ENCODE measurements at regions not wholly inside any gene's neighbourhood (a gene's known extent, or its start where the extent isn't known, plus 50 kb on each side); places are given as distances from the start of the nearest gene placed in this dataset.

- H3K36me3 ChIP-seq (ENCODE audit: low read length): no peaks in the 10 kb centered on the region
- H3K4me3 ChIP-seq (ENCODE audit: insufficient read depth, low read length, poor library complexity, severe bottlenecking): no peak overlapping the region
- H3K9me2 ChIP-seq (replicated peaks; ENCODE audit: insufficient read depth, low read length): no peaks in the 10 kb centered on the region
- H4K20me1 ChIP-seq (ENCODE audit: low read depth, low read length): no peaks in the 10 kb centered on the region
- no peak overlapping the region for H3K4me2 ChIP-seq (ENCODE audit: low read depth, low read length, poor library complexity, severe bottlenecking)
- H3K9ac ChIP-seq (ENCODE audit: low read length): no peak overlapping the region
- H3K27ac ChIP-seq (ENCODE audit: low read depth, low read length): no peak overlapping the region
- H3K79me2 ChIP-seq (ENCODE audit: insufficient read depth, low read length): no peaks in the 10 kb centered on the region
- TF ChIP-seq, protein P1, sequence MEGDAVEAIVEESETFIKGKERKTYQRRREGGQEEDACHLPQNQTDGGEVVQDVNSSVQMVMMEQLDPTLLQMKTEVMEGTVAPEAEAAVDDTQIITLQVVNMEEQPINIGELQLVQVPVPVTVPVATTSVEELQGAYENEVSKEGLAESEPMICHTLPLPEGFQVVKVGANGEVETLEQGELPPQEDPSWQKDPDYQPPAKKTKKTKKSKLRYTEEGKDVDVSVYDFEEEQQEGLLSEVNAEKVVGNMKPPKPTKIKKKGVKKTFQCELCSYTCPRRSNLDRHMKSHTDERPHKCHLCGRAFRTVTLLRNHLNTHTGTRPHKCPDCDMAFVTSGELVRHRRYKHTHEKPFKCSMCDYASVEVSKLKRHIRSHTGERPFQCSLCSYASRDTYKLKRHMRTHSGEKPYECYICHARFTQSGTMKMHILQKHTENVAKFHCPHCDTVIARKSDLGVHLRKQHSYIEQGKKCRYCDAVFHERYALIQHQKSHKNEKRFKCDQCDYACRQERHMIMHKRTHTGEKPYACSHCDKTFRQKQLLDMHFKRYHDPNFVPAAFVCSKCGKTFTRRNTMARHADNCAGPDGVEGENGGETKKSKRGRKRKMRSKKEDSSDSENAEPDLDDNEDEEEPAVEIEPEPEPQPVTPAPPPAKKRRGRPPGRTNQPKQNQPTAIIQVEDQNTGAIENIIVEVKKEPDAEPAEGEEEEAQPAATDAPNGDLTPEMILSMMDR (IDR thresholded peaks at IDR 0.05; ENCODE audit: insufficient read depth, low read length, poor library complexity, severe bottlenecking): no peak
- no peak for TF ChIP-seq EZH2phosphoT487 (conservative IDR thresholded peaks at IDR 0.05; ENCODE audit: low read length)
- no peaks in the 10 kb centered on the region for H3K9me3 ChIP-seq (ENCODE audit: insufficient read depth, low read length)
- H2AFZ ChIP-seq (ENCODE audit: low read depth, low read length, severe bottlenecking): no peak overlapping the region
- no peaks in the 10 kb centered on the region for H3F3A ChIP-seq (ENCODE audit: insufficient read depth)
- no peaks in the 10 kb centered on the region for H3K27me3 ChIP-seq (ENCODE audit: low read length)
Measured at GRCh38 chr3:18047052-18047451, 304.6 kb upstream of the TBC1D5 start.

DNA sequence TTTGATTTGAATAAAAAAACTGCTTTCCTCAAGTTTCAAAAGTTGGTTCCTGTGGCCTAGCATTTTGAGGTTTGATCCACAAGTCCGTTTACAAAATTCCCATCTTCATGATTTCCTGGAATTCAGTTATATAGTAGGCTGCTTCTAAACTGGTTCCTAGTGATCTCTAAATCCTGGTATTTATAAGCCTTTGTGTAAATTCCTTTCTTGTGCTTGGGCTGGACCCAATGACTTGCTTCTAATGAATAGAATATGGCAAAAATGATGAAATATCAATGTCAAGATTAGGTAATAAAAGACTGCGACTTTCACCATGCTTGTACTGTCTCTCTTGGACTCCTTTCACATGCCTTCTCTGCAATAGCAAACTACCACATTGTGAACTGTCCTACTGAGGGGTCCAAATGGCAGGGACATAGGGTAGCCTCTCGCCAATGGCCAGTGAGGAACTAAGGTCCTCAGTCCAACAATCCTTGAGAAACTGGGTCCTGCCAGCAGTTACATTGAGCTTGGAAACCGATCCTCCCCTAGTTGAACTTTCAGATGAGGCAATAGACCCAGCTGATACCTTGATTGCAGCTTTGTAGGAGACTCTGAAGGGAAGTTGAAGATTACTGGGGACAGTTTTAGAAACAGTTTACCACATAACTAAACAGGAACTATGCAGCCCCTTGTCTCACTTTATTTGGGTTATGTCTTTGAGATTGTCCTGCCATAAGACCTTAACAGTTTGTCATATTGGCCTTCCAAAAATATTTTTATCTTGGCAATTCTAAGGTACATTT, 303.9 kb upstream of the TBC1D5 start:
- H3K9ac ChIP-seq (ENCODE audit: low read length): no peak overlapping the region
- H3K27me3 ChIP-seq (ENCODE audit: low read length): no peaks in the 10 kb centered on the region
- H3K27ac ChIP-seq (ENCODE audit: low read depth, low read length): no peak overlapping the region
- H2AFZ ChIP-seq (ENCODE audit: low read depth, low read length, severe bottlenecking): no peak overlapping the region
- H3K4me3 ChIP-seq (ENCODE audit: insufficient read depth, low read length, poor library complexity, severe bottlenecking): no peak overlapping the region
- no peaks in the 10 kb centered on the region for H3F3A ChIP-seq (ENCODE audit: insufficient read depth)
- H3K36me3 ChIP-seq (ENCODE audit: low read length): no peaks in the 10 kb centered on the region
- TF ChIP-seq EZH2phosphoT487 (conservative IDR thresholded peaks at IDR 0.05; ENCODE audit: low read length): no peak
- TF ChIP-seq, protein P1 (IDR thresholded peaks at IDR 0.05; ENCODE audit: insufficient read depth, low read length, poor library complexity, severe bottlenecking): no peak
- H3K4me2 ChIP-seq (ENCODE audit: low read depth, low read length, poor library complexity, severe bottlenecking): no peak overlapping the region
- H3K79me2 ChIP-seq (ENCODE audit: insufficient read depth, low read length): no peaks in the 10 kb centered on the region
- H3K9me3 ChIP-seq (ENCODE audit: insufficient read depth, low read length): no peaks in the 10 kb centered on the region
- no peaks in the 10 kb centered on the region for H4K20me1 ChIP-seq (ENCODE audit: low read depth, low read length)
- no peaks in the 10 kb centered on the region for H3K9me2 ChIP-seq (replicated peaks; ENCODE audit: insufficient read depth, low read length)

DNA sequence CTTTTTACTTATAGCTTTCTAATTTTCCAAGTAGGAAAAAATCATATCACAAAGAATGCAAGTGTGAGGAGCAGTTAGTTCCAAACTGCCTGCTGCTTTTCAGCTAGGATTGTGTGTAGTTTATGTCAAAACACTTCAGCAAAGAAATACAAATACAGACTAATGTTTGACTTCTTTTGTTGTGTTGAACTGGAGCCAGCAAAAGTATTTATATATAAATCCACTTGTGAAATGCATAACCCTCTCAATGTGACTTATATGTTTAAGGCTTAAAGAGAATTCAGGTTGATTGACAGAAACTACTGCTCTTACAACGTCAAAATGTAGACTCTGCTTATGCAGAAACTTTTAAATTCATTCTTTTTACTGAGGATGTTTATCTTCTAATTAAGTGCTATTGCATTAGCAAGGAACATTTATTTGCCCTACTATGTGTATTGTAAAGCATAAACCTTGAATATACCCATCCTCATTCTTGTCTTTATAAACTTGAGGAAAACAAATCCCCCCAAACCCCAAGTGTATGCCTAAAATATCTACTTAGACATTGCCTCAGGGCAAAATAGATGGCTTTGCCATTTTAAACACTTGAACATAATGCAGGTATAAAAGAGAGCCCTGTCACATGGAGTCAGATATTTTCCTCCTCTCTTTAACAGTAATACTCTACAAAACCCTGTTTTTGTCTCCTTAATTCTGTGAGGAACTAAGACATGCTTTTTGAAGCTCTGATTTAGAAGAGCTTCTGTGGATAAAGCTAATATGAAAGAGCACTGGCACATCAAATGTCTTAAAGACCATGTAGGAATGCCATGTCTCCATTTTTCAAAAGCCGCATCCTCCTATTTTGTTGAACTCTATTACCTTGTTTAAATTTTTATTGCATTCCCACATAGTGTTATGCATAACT, 302.8 kb upstream of the TBC1D5 start:
- TF ChIP-seq EZH2phosphoT487 (conservative IDR thresholded peaks at IDR 0.05; ENCODE audit: low read length): no peak
- TF ChIP-seq, protein P1 (IDR thresholded peaks at IDR 0.05; ENCODE audit: insufficient read depth, low read length, poor library complexity, severe bottlenecking): no peak
- Histone ChIP-seq H3K4me2 (ENCODE audit: low read depth, low read length, poor library complexity, severe bottlenecking) (no peak overlapping the region), H2AFZ (ENCODE audit: low read depth, low read length, severe bottlenecking) (no peak overlapping the region), H3K27ac (ENCODE audit: low read depth, low read length) (no peak overlapping the region), H3K36me3 (ENCODE audit: low read length) (no peaks in the 10 kb centered on the region), H3K4me3 (ENCODE audit: insufficient read depth, low read length, poor library complexity, severe bottlenecking) (no peak overlapping the region), H3K79me2 (ENCODE audit: insufficient read depth, low read length) (no peaks in the 10 kb centered on the region), H3K27me3 (ENCODE audit: low read length) (no peaks in the 10 kb centered on the region), H4K20me1 (ENCODE audit: low read depth, low read length) (no peaks in the 10 kb centered on the region), H3F3A (ENCODE audit: insufficient read depth) (no peaks in the 10 kb centered on the region), H3K9me2 (replicated peaks; ENCODE audit: insufficient read depth, low read length) (no peaks in the 10 kb centered on the region), H3K9me3 (ENCODE audit: insufficient read depth, low read length) (no peaks in the 10 kb centered on the region), H3K9ac (ENCODE audit: low read length) (no peak overlapping the region)

Data from SU-DHL-6 (cell line).